Ammon's horn (tissue), 1 donor: ENCODE measurements at regions not wholly inside any gene's neighbourhood (a gene's known extent, or its start where the extent isn't known, plus 50 kb on each side); places are given as distances from the start of the nearest gene placed in this dataset.
"Not testable (repeated sequence)": the region's sequence is repeated elsewhere in the genome, so short reads cannot be mapped to it uniquely, and the experiment has no call there.

ENCODE experiments used
- DNase-seq: peaks from one replicate; pipeline ENCODE4 v3.0.0-alpha.2; 2016; ENCODE audit warnings: low spot score

GRCh38 chr6:168177103-168177891 is 98.3 kb upstream of the FRMD1 start:
- no peak for DNase-seq

DNA sequence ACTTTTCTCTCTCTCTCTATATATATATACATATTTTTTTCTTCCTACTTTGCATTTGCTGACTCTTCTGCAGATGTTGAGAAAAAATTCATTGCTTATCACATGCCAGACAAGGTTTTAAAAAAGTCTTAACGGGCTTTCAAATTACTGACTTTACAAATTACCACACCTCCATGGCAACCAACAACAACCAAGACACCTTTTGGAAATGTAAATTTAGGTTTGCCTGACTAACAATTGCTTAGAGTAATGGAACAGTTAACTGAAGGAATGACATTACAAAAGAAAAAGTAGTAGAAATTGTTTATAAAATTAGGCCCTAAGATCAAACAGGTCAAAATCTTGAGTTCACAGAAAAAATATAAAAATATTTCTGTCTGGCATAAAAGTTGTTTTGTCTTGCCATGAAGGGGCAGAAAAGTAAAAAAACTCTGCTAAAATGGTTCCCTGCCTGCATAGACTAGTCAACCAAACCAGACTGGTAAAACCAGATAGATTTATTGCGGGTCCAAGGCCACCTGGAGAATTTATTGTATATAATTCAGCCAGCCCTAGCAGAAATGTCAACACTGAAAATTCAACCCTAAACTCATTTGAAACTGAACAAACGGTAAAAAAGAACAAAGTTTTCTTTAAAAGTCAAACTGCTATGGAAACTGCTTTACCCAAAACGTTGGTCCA is 92.8 kb upstream of the FRMD1 start:
- DNase-seq, result no peak

DNA sequence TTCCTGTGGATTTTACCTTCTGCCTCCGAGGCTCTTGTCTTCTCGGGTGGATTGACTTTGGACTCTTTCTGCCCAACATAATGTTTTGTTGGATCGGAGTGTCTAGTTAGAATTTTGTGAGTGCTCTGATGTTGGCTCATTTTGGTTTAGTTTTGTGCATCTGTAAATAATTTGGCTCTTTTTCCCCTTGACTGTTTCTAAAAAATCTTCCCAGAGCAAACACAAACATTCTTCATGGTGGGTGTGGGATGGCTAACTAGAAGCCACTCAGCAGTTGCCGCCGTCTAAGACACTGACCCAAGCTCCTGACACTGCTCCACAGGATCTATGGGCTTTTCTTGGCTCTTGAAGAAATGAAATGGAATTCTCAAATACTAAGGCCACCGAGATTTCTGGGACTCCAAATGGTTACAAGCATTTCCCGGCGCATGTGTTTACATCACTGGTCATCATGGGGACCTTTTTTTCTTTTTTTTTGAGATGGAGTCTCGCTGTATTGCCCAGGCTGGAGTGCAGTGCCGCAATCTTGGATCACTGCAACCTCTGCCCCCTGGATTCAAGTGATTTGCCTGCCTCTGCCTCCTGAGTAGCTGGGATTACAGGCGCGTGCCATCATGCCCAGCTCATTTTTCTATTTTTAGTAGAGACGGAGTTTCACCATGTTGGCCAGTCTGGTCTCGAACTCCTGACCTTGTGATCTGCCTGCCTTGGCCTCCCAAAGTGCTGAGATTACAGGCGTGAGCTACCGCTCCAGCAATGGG is 92.0 kb upstream of the FRMD1 start:
- DNase-seq, result no peak

GRCh38 chr6:168169624-168170023 is 90.6 kb upstream of the FRMD1 start:
- no peak for DNase-seq

GRCh38 chr6:168168936-168169335 is 89.9 kb upstream of the FRMD1 start:
- DNase-seq, result not testable (repeated sequence)

DNA sequence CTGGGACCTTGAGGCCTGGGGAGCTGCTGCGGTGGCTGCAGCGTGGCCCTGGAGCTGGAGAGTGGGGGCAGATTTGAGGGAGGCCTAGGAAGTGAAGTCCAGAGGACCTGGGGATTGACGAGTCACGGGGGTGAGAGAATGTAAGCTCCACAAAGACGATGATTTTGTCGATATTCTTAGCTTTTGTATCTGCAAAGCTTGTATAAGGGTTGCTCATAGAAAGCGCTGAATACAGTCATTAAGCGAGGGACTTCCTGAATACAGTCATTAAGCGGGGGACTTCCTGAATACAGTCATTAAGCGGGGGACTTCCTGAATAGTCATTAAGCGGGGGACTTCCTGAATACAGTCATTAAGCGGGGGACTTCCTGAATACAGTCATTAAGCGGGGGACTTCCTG is 89.3 kb upstream of the FRMD1 start:
- not testable (repeated sequence) for DNase-seq

- no peak for DNase-seq
These were observed 88.7 kb upstream of the FRMD1 start for GRCh38 chr6:168167431-168168315.

DNA sequence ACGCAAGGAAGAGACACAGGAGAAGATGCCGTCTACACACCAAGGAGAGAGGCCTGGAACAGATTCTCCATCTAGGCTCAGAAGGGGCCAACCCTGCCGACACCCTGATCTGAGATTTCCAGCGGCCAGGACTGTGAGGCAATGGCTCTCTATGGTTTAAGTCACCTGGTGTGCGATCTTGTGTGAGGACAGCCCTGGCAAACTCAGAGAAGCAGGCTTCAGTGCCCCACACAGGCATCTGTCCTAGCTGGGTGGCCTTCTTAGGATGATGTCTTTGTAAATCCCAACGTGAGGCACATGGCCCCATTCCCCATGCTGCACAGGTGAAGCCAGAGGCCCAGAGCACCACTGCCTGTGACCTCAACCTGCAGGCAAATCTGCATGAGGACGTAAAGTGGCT is 87.6 kb upstream of the FRMD1 start:
- no peak for DNase-seq

- no peak for DNase-seq
These were observed 86.9 kb upstream of the FRMD1 start for GRCh38 chr6:168165891-168166290.

GRCh38 chr6:168165373-168165772 is 86.4 kb upstream of the FRMD1 start:
- DNase-seq, result no peak

- no peak for DNase-seq
These were observed 85.5 kb upstream of the FRMD1 start for GRCh38 chr6:168164462-168165061.

- DNase-seq, result peak; percentile 30
These were observed 84.2 kb upstream of the FRMD1 start for GRCh38 chr6:168163096-168163731.

GRCh38 chr6:168162366-168162765 is 83.4 kb upstream of the FRMD1 start:
- no peak for DNase-seq

GRCh38 chr6:168161371-168161750 is 82.3 kb upstream of the FRMD1 start:
- DNase-seq, result no peak

DNA sequence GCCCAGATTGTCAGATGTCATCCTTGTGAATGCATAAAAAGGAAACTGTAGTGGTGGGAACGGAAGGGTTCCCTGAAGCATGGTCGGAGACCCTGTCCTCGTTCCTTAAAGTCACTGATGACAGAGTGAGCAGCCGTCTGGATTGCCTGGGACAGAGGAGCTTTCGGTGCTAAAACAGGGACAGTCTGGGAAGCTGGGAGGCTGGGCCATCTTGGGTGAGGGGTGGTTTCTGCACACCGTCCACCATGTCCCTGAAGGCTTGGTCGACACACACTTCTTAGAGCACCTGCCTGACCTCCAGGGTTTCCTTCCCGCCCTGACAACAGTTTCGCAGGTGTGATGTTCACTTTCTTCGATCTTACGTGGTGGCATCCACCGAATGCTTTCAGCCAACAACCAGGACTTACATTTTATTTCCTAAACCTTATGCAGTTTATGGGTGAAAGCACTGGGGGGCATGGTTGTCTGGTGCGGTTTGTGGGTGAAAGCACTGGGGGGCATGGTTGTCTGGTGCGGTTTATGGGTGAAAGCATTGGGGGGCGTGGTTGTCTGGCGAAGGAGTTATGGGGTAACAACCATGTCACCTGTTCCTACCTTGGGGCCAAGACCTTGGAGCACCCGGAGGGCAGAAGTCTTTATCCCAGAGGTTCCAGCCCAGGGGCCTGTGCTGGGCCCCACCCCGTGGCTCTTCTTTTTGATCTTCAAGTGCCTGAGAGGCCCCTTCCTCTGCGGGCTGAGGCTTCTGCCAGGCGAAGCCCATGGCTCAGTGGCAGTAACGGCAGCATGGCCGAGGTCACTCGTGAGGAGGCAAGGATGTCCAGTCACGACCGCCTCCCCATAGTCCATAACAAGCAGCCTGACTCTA is 81.7 kb upstream of the FRMD1 start:
- no peak for DNase-seq

- no peak for DNase-seq
These were observed 80.5 kb upstream of the FRMD1 start for GRCh38 chr6:168159506-168159905.

GRCh38 chr6:168158980-168159349 is 80.0 kb upstream of the FRMD1 start:
- DNase-seq, result no peak

DNA sequence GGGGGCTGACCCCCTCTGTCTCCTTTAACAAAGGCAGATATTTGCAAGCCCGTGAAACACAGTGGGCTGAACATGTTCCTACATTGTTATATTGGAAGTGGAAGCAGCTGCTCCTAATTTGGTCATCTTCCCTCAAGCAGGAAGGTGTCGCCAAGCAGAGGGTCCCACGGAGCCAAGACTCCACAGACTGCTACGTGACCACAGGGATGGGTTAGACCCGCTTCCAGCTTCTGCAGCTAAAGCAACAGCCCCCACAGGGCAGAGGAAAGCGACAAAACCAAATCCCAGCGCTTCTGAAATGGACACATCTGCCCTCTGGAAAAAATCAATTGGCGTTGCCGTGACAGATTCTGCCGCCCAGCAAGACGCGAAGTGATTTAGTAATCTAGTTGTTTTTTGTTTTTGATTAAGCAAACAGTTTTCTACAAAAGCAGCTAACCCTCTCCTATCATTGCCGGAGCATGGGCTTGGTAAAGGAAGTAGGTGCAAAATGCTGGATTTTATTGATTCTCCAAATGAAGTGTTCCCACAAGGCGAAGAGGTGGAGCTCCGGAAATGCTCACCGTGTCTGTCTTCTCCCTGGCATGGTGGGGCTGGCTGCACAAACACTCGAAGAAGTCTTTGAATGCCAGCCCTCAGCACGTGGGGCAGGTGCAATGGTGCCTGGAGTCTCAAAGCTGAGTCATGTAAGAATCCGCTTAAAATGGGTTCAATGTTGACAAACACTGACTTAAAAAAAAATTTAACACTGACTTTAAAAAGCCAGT is 79.4 kb upstream of the FRMD1 start:
- no peak for DNase-seq
